ENCODE measurements at regions not wholly inside any gene's neighbourhood (a gene's known extent, or its start where the extent isn't known, plus 50 kb on each side); places are given as distances from the start of the nearest gene placed in this dataset.

GRCh38 chr18:23380817-23381216, 72.3 kb upstream of the RIOK3 start:
- Histone ChIP-seq H3K27ac (ENCODE audit: extremely low read depth, low read depth, low read length) (peak overlapping the region; percentile 35; the same call in 1 of the 3 replicates), H3K4me2 (ENCODE audit: insufficient read depth, low read length) (peak overlapping the region; percentile 58; the same call in 1 of the 2 replicates)
- FAIRE-seq: peak; percentile 58
- TF ChIP-seq BACH1 (tag; IDR thresholded peaks at IDR 0.05) (no peak), MAFG (tag; conservative IDR thresholded peaks at IDR 0.05) (peak; percentile 25; the same call in 1 of the 2 replicates), ASH1L (IDR thresholded peaks at IDR 0.05; ENCODE audit: borderline replicate concordance, low read depth, partially characterized antibody) (no peak), ZNF79 (CRISPR knock-in tag; IDR thresholded peaks at IDR 0.05; ENCODE audit: low read depth) (no peak), RAD21 (CRISPR knock-in tag; conservative IDR thresholded peaks at IDR 0.05 in 1 of 2, IDR thresholded peaks at IDR 0.05 in 1 of 2) (peak in 1 of 2 experiments; percentile 3; a peak in 1 of 4 replicates), NCOR1 (IDR thresholded peaks at IDR 0.05) (peak; percentile 41; the same call in 1 of the 2 replicates), ZNF197 (CRISPR knock-in tag; IDR thresholded peaks at IDR 0.05; ENCODE audit: low read depth) (no peak), FOSL1 (tag; conservative IDR thresholded peaks at IDR 0.05) (peak; percentile 76), CREB1 (IDR thresholded peaks at IDR 0.05) (0 out of 2 replicates have a peak, but pooled peaks have one; percentile 21), CREB1 (CRISPR knock-in tag; IDR thresholded peaks at IDR 0.05) (no peak), GTF3C2 (IDR thresholded peaks at IDR 0.05; ENCODE audit: borderline replicate concordance, extremely low read depth, insufficient read length) (no peak), BHLHE40 (IDR thresholded peaks at IDR 0.05; ENCODE audit: low read length) (peak; percentile 63; the same call in 1 of the 2 replicates), SMARCE1 (IDR thresholded peaks at IDR 0.05) (0 out of 2 replicates have a peak, but pooled peaks have one; percentile 25), TCF3 (CRISPR knock-in tag; IDR thresholded peaks at IDR 0.05) (peak; percentile 79), CBFA2T3 (IDR thresholded peaks at IDR 0.05) (peak; percentile 53), YBX1 (IDR thresholded peaks at IDR 0.05) (no peak), ARID1B (IDR thresholded peaks at IDR 0.05) (peak; percentile 74), TFAP4 (CRISPR knock-in tag; IDR thresholded peaks at IDR 0.05; ENCODE audit: borderline replicate concordance) (no peak), POLR2H (tag; IDR thresholded peaks at IDR 0.05; ENCODE audit: low read depth) (no peak), ZNF282 (CRISPR knock-in tag; IDR thresholded peaks at IDR 0.05) (no peak)

More at GRCh38 chr18:23380817-23381216, 72.3 kb upstream of the RIOK3 start:
- no peak overlapping the region for H2AFZ ChIP-seq (ENCODE audit: low read depth, low read length)
- intact Hi-C loops (cut with micrococcal nuclease): no loop called here
- ChIA-PET CTCF (ENCODE audit: low intra/inter-chr PET ratio) (no interaction called here), POLR2A (interaction anchor here (0.6 to 1.4 kb wide), 3 partner anchors 10 to 256 kb away, joined by 4 to 5 read pairs (median 4); no protein-coding TSS in a partner anchor)
- H3K36me3 ChIP-seq (ENCODE audit: control insufficient read depth, insufficient read depth, low read length): peaks cover 14% of the 10 kb centered on the region; the same call in 2 of the 3 replicates
- ATAC-seq (peak; percentile 64), DNase-seq (ENCODE audit: extremely low read depth in 1 of 4, low spot score in 3 of 4) (peak; percentile 35 to 49 (median 44))
- in situ Hi-C loops (cut with MboI): no loop called here
- BruUV-seq (replicated peaks): no TSS peak
- H3K79me2 ChIP-seq (ENCODE audit: control insufficient read depth, insufficient read depth, low read length): no peaks in the 10 kb centered on the region
- no peaks in the 10 kb centered on the region; a peak in 1 of 5 replicates for H3K27me3 ChIP-seq (ENCODE audit: control insufficient read depth in 2 of 2, insufficient read depth in 2 of 2, low read length in 2 of 2)
- no peaks in the 10 kb centered on the region for H4K20me1 ChIP-seq (replicated peaks; ENCODE audit: control insufficient read depth, insufficient read depth, low read length)
- 16% methylated on average over 2 of the region's 2 CpGs for WGBS (ENCODE audit: insufficient coverage, low coverage, missing lambda C conversion rate)
- H3K9me3 ChIP-seq (replicated peaks; ENCODE audit: control insufficient read depth, insufficient read depth, low read depth, low read length): no peaks in the 10 kb centered on the region
- peaks cover 6 to 17% of the 10 kb centered on the region in 2 experiments; a peak in 3 of 5 replicates for H3K4me1 ChIP-seq (replicated peaks in 1 of 2; ENCODE audit: control insufficient read depth in 2 of 2, insufficient read depth in 2 of 2, low read length in 2 of 2)
- no peak overlapping the region for H3K4me3 ChIP-seq
- H3K9me1 ChIP-seq (ENCODE audit: control insufficient read depth, insufficient read depth, low read length): no peaks in the 10 kb centered on the region
- H3K9ac ChIP-seq (ENCODE audit: insufficient read depth in 1 of 2, low read depth in 2 of 2, low read length in 2 of 2): no peak overlapping the region

Measured in K562 (cell line).